GM21529 (cell line): ENCODE measurements at regions not wholly inside any gene's neighbourhood (a gene's known extent, or its start where the extent isn't known, plus 50 kb on each side); places are given as distances from the start of the nearest gene placed in this dataset.
"Not testable (repeated sequence)": the region's sequence is repeated elsewhere in the genome, so short reads cannot be mapped to it uniquely, and the experiment has no call there.

ENCODE experiments used
- ATAC-seq: cut with Tn5 transposase; IDR thresholded peaks from one replicate; pipeline ENCODE4 v1.9.1; 2021; ENCODE audit not compliant: unreplicated experiment

- no peak for ATAC-seq
These were observed 871.0 kb downstream of the OTOL1 start for GRCh38 chr3:162367429-162368260.

- ATAC-seq: no peak
These were observed 871.8 kb downstream of the OTOL1 start for GRCh38 chr3:162368417-162368816.

DNA sequence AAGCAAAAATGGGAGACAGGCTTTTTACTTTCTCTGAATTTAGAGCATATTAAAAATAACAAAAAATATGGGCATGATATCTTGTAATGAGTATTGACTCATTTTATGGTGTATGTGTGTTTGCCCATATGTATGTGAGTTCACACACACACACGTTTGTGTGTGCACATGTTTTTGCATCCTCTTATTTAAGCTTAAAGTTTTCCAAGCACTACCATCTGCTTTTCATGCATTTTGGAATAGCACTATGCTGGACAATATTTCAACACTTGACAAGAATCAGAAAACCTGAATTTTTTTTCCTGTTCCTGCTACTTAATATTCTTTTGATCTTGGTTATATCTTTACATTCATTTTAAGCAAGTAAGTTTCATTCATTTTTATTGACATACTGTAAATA lies 872.7 kb downstream of the OTOL1 start:
- ATAC-seq: no peak

DNA sequence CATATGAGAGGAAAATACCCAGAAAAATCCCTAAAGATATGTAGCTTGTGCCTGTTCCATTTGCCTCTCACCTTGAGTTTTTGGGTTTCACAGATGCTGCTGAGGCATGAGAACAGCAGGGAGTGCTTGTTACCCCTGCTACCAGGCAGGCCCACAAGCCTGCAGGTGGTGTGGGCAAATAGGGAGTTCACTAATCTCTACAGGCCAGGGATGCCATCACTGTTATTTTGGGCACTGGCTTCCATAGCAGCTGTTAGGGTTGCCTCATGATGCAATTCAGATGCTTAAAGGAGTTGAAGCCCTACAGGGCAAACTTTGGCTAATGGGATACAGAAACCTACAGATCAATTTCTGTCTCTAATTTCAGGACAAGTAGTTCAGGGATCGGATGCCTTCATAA lies 873.5 kb downstream of the OTOL1 start:
- ATAC-seq: no peak

GRCh38 chr3:162376761-162377160 lies 880.2 kb downstream of the OTOL1 start:
- no peak for ATAC-seq

GRCh38 chr3:162377608-162378007 lies 881.0 kb downstream of the OTOL1 start:
- no peak for ATAC-seq

DNA sequence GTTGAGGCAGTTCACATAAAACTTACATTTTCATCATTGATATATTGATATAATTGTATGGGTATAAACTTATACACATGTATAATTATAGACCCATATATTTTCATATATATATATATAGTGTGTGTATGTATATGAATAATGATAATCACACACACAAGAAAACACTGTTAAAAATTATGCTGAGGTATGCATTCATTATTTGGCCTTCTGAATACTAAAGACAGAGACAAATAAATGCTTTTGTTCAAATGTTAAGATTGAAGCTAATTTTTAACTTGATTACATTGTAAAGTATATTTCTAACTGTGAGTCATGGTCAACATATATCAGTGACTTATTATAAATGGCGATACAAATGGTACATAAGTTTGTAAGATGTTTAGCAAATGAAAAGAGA lies 888.8 kb downstream of the OTOL1 start:
- ATAC-seq: no peak

GRCh38 chr3:162390891-162391290 lies 894.3 kb downstream of the OTOL1 start:
- no peak for ATAC-seq

- no peak for ATAC-seq
These were observed 894.7 kb downstream of the OTOL1 start for GRCh38 chr3:162391301-162391700.

- ATAC-seq: no peak
These were observed 898.9 kb downstream of the OTOL1 start for GRCh38 chr3:162395496-162395895.

DNA sequence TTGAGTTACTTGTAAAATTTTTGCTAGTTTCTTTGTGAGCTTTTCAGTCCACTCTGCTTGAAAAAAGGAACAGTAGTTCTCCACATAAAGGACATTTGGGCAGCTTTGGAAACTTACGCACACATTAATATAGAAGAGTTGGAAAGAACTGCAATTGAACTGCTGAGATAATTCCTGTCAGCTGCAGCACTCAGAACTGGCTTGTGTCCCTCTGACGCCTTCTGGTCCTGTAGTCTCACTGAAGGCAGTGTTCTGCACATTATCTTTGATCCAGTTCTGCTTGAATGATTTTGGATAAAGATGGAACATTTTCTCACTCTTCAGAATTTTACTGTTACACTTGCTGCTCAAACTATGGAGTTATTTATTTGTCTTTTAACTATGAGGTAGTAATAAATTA lies 901.9 kb downstream of the OTOL1 start:
- ATAC-seq: no peak

DNA sequence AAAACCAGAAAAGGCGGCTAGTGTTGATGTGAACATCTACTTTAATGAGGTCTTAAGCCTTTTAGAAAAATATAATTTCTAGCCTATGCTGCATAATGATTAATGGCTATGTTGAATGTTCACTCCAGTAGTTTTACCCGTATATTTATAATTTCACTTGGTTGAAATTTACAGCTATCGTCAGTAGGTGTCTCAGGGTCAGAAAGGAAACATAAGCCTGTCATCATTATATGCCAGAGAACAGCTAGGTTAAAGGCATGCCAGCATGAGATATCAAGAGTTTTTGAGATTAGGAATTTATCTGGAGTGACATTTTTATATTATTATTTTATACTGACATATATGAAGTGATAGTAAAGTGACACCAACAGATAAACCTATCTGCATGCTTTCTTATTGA lies 904.1 kb downstream of the OTOL1 start:
- ATAC-seq: no peak

DNA sequence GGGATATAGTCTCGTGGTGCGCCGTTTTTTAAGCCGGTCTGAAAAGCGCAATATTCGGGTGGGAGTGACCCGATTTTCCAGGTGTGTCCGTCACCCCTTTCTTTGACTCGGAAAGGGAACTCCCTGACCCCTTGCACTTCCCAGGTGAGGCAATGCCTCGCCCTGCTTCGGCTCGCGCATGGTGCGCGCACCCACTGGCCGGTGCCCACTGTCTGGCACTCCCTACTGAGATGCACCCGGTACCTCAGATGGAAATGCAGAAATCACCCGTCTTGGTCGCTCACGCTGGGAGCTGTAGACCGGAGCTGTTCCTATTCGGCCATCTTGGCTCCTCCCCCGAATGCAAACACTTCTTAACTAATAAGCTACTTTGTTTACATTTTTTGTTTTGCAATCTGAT lies 914.9 kb downstream of the OTOL1 start:
- ATAC-seq: not testable (repeated sequence)

GRCh38 chr3:162421721-162422120 lies 925.1 kb downstream of the OTOL1 start:
- no peak for ATAC-seq

DNA sequence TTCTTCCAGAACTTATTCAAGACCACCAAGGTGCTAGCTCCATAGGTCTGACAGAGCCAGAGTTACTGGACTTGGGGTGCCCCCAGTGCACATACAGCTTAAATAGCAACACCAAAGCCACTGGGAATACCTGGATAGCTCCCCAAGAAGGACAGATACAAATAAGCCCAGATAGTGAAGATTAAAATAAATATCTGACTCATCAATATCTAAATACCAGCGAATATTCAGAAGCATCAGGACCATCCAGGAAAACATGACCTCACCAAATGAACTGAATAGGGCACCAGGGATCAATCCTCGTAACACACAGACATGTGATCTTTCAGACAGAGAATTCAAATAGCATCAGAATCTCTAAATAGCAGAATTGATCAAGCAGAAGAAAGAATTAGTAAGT lies 931.6 kb downstream of the OTOL1 start:
- no peak for ATAC-seq

DNA sequence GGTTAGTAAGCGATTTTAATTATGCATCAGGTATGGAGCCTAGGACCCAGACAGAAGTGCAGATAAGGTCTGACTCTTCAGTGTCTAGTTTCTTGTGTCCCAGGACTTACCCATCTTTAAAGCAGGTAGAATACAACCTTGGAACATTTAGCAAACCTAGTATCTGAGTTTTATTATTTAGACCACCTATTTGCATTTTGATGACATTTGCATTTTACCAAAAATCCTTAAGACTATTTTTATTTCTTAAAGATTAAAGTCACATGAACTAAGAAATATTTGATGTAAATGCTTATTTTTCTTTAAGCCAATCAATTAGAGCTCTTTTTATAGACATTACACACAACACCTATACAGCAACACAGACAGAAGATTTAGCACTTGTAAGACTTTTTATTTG lies 939.1 kb downstream of the OTOL1 start:
- ATAC-seq: no peak

DNA sequence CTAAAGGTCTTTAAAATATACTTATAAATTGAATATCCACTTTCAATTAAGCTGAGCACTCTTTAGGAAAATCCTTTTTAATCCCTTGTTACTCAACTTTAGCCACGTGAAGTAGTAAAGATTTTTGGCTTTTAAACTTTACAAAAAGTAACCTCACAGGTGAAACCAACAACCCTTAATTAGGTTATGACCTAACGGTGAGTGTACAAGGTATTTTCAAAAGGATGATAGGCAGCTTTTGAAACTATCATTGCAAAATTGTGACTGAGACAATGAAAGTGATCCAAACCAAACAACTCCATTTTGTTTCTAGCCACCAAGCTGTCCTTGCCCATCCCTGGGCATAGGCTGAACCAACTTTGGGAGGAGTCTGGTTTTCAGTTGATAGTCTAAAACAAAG lies 940.2 kb downstream of the OTOL1 start:
- ATAC-seq: no peak

GRCh38 chr3:162437480-162437879 lies 940.9 kb downstream of the OTOL1 start:
- ATAC-seq: no peak

GRCh38 chr3:162441716-162442115 lies 945.1 kb downstream of the OTOL1 start:
- ATAC-seq: no peak

GRCh38 chr3:162443376-162443775 lies 946.8 kb downstream of the OTOL1 start:
- ATAC-seq: no peak

DNA sequence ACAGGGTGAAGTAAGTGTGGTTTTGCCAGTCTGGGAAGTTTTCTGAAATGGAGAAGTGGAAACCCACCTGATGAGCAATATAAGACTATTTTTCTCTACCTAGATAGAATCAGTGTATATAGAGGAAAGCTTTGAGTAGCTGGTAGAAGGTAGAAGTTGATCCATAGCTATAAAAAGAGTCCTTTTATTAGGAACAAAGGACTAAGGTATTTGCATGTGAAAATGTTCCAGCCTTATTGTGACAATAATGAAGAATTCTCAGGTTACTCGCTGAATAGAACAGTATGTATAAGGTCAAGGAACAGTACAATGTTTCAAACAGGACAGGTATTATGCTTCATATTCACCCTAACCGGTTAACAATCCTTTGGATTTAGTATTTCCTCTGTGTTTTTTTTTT lies 972.2 kb downstream of the OTOL1 start:
- no peak for ATAC-seq

DNA sequence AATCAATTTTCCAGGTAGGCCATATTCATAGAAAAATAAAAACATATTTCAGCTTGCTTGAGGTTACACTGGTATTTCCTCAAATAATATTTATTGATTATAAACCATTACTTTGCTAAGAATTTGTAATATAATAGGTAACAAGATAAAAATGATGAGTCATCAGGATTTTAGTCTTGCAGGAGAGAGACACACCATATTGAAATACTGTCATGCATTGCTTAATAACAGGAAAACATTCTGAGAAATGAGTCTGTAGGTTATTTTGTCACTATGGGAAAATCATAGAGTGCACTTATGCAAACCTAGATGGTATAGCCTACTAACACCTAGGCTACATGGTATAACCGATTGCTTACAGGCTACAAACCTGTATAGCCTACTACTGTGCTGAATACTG lies 990.5 kb downstream of the OTOL1 start:
- no peak for ATAC-seq

DNA sequence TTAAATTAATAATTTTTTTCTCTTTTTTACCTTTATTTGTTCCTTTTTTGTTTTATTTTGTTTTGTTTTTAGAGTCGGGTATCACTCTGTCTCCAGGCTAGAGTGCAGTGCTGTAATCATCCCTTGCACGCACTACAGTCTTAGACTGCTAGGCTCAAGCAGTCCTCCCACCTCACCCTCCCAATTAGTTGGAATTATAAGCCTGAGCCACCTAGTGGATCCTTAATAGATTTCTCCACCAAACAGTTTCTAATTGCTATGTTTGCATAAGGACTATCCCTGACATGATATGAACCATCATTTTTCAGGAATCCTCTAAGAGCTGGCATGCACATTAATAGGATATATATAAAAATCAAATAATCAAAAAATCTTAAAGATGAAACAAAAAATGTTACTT lies 993.2 kb downstream of the OTOL1 start:
- ATAC-seq: no peak
